Tibial nerve (tissue), 4 donors: ENCODE measurements at regions not wholly inside any gene's neighbourhood (a gene's known extent, or its start where the extent isn't known, plus 50 kb on each side); places are given as distances from the start of the nearest gene placed in this dataset.
"Not testable (repeated sequence)": the region's sequence is repeated elsewhere in the genome, so short reads cannot be mapped to it uniquely, and the experiment has no call there.

ENCODE experiments used
- DNase-seq, 2 donors: peaks; one replicate each; pipeline ENCODE4 v3.0.0-alpha.2; 2019; ENCODE audit warnings: low spot score in 2 of 2
- H3K27ac ChIP-seq, 4 donors: fragments of 200-600 bp; sonication (generic) in 3 of 4; one replicate each; pipeline ENCODE4 v1.5.1; 2017 to 2019; ENCODE audit warnings: mild to moderate bottlenecking in 1 of 4
- H3K27me3 ChIP-seq, 2 donors: fragments of 200-600 bp; sonication (generic) in 1 of 2; one replicate each; pipeline versions ENCODE4 v1.5.1 to v1.6.0; 2017 to 2019
- H3K36me3 ChIP-seq, 3 donors: fragments of 200-600 bp; sonication (generic); one replicate each; pipeline ENCODE4 v1.5.1; 2018 to 2019
- H3K4me1 ChIP-seq, 4 donors: fragments of 200-600 bp; sonication (generic) in 3 of 4; one replicate each; pipeline ENCODE4 v1.5.1; 2017 to 2019
- H3K4me3 ChIP-seq, 4 donors: fragments of 200-600 bp; sonication (generic) in 3 of 4; one replicate each; pipeline ENCODE4 v1.5.1; 2017 to 2019; ENCODE audit warnings: mild to moderate bottlenecking in 1 of 4, moderate library complexity in 1 of 4
- H3K9me3 ChIP-seq, 4 donors: fragments of 200-600 bp; sonication (generic) in 3 of 4; one replicate each; pipeline ENCODE4 v1.5.1; 2017 to 2019
- CTCF ChIP-seq, 5 experiments: fragments of 200-600 bp in 3 of 5; fragments of 450-650 bp in 2 of 5; sonication (generic) in 3 of 5; IDR thresholded peaks; one replicate each; pipeline ENCODE4 v1.5.1; 2016 to 2019; ENCODE audit warnings: antibody characterized with exemption in 5 of 5, mild to moderate bottlenecking in 3 of 5, moderate library complexity in 2 of 5
- EP300 ChIP-seq, 2 donors: sonication (generic); formaldehyde crosslinking; IDR thresholded peaks; one replicate each; pipeline ENCODE4 v1.6.1; 2017; ENCODE audit warnings: antibody characterized with exemption in 2 of 2, mild to moderate bottlenecking in 1 of 2
- POLR2A ChIP-seq, 2 donors: fragments of 450-650 bp; IDR thresholded peaks; one replicate each; pipeline ENCODE4 v1.6.1; 2017; ENCODE audit warnings: antibody characterized with exemption in 2 of 2, mild to moderate bottlenecking in 2 of 2, moderate library complexity in 2 of 2
- whole genome bisulfite sequencing, 2 donors: methylation state at CpG; one replicate each; pipeline ENCODE4 v1.1.5; 2018; 5-methylcytosine and 5-hydroxymethylcytosine counted together

GRCh38 chr14:105581551-105582341 is 55.4 kb downstream of the TMEM121 start:
- H3K27ac ChIP-seq, result peak overlapping the region in 1 of 4 donors; percentile 22
- no peaks in the 10 kb centered on the region for H3K36me3 ChIP-seq
- WGBS, 2 donors, result 57 to 67% methylated on average over 10 to 15 of the region's 15 CpGs
- no peak for TF ChIP-seq POLR2A (IDR thresholded peaks at IDR 0.05)
- H3K4me3 ChIP-seq, result no peak overlapping the region
- H3K9me3 ChIP-seq, result peaks cover 0 to 3% (median 0%) of the 10 kb centered on the region in 4 donors
- H3K27me3 ChIP-seq, result no peaks in the 10 kb centered on the region
- DNase-seq, result no peak
- H3K4me1 ChIP-seq, result no peaks in the 10 kb centered on the region

GRCh38 chr14:105582639-105583038 is 56.3 kb downstream of the TMEM121 start:
- peaks cover 0 to 3% (median 0%) of the 10 kb centered on the region in 4 donors for H3K9me3 ChIP-seq
- no peaks in the 10 kb centered on the region for H3K4me1 ChIP-seq
- WGBS, 2 donors, result 64 to 65% methylated on average over 4 of the region's 4 CpGs
- TF ChIP-seq CTCF (IDR thresholded peaks at IDR 0.05) (no peak), EP300 (IDR thresholded peaks at IDR 0.05) (no peak), POLR2A (IDR thresholded peaks at IDR 0.05) (no peak)
- H3K27me3 ChIP-seq, result no peaks in the 10 kb centered on the region
- H3K36me3 ChIP-seq, result no peaks in the 10 kb centered on the region
- DNase-seq, result no peak
- H3K27ac ChIP-seq, result peak overlapping the region in 1 of 4 donors; percentile 22
- no peak overlapping the region for H3K4me3 ChIP-seq

DNA sequence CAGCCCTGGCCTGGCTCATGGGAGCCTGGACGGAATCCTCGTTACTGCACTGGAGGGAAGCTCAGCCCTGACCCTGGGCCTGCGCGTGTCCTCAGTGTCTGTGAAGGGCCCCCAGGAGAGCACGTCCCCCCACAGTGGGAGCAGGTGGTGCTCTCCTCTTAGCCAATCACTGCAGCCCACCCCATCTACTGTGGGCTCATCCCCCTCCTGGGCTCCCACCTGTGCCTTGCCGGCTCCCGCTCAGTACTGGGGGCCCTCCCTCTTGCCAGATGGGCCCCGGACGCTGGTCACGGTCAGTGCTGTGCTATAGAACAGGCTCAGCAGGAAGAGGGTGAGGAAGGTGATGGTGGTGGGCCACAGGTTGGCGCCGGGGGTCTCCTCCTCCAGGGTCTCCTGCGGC is 57.5 kb downstream of the TMEM121 start:
- DNase-seq, H3K9me3 ChIP-seq, H3K27me3 ChIP-seq, H3K4me3 ChIP-seq, H3K27ac ChIP-seq, H3K4me1 ChIP-seq, H3K36me3 ChIP-seq: not testable (repeated sequence)
- 82 to 98% methylated on average over 3 to 6 of the region's 13 CpGs for WGBS, 2 donors

GRCh38 chr14:105585290-105585689 is 58.9 kb downstream of the TMEM121 start:
- 91 to 92% methylated on average over 2 of the region's 2 CpGs for WGBS, 2 donors
- H3K9me3 ChIP-seq, H3K36me3 ChIP-seq, H3K4me1 ChIP-seq, H3K27ac ChIP-seq, DNase-seq, H3K4me3 ChIP-seq, H3K27me3 ChIP-seq: not testable (repeated sequence)

DNA sequence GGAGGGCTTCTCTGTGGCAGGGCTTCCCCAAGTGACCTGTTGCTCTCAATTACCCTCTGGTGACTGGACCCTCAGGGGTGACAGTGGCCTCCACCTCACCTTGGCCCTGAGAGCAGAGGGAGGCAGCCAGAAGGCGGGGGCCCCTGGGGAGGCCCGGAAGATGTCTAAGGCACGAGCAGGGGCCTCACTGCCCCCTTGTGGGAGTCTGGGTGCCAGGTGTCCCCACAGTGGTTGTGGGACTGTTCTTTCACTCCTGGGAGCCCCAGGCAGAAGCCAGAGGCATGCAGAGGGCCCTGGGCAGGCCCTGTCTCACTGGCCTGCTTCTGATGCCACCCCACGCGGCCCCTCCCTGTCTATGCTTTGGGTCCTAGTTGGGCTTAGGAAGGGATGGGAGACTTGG is 59.3 kb downstream of the TMEM121 start:
- H3K27me3 ChIP-seq, result not testable (repeated sequence)

DNA sequence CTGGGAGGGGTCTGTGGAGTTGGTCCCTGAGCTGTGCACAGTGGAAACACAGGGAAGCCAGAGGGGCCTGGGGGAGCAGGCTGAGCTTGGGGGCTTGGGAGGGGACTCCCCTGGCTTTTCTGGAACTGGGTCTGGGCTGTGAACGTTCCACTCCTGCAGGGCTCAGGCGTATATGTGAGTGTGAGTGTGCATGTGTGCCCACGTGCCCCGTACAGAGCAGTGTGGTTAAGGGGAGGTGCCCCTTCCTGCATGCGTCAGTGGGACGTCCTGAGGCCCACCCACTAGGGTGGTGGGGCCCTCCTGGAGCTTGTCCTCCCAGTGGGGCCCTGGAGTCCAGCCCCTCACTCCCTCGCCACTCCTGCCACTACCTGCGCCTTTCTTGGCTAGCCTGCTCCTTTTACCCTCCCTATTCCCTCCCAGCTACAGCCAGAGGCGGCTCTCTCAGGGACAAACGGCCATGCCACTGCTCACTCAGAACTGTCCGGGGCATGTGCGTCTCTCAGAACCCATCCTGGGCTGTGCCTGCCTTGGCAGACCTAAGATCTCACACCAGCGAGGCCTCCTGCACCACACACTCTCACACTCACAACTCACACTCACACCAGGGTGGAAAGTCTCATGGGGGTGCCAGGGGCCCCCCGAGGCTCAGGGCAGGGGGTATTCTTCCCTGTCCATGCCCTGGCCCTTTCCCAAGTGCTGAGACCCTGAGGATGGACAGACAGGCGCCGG is 59.9 kb downstream of the TMEM121 start:
- H3K9me3 ChIP-seq, H3K27ac ChIP-seq, H3K27me3 ChIP-seq, DNase-seq, H3K36me3 ChIP-seq, H3K4me3 ChIP-seq, H3K4me1 ChIP-seq: not testable (repeated sequence)
- 60 to 69% methylated on average over 1 to 5 of the region's 16 CpGs for WGBS, 2 donors

More for the DNA sequence above, 59.3 kb downstream of the TMEM121 start:
- H3K4me1 ChIP-seq, H3K9me3 ChIP-seq, H3K4me3 ChIP-seq, H3K27ac ChIP-seq, H3K36me3 ChIP-seq, DNase-seq: not testable (repeated sequence)
- 60 to 100% methylated on average over 1 of the region's 5 CpGs for WGBS, 2 donors

- H3K27ac ChIP-seq, H3K4me1 ChIP-seq, H3K27me3 ChIP-seq, DNase-seq, H3K9me3 ChIP-seq, H3K36me3 ChIP-seq, H3K4me3 ChIP-seq: not testable (repeated sequence)
- no CpG with 5 or more reads among the region's 19 CpGs for WGBS, 2 donors
These were observed 60.7 kb downstream of the TMEM121 start for GRCh38 chr14:105587034-105587433.

GRCh38 chr14:105587482-105588235 is 61.3 kb downstream of the TMEM121 start:
- 89% methylated on average over 24 to 26 of the region's 37 CpGs for WGBS, 2 donors
- not testable (repeated sequence) for DNase-seq

More at GRCh38 chr14:105587482-105588235, 61.3 kb downstream of the TMEM121 start:
- not testable (repeated sequence) for H3K9me3 ChIP-seq, H3K4me3 ChIP-seq, H3K27me3 ChIP-seq, H3K4me1 ChIP-seq, H3K27ac ChIP-seq, H3K36me3 ChIP-seq
